ENCODE measurements at regions not wholly inside any gene's neighbourhood (a gene's known extent, or its start where the extent isn't known, plus 50 kb on each side); places are given as distances from the start of the nearest gene placed in this dataset.
"Not testable (repeated sequence)": the region's sequence is repeated elsewhere in the genome, so short reads cannot be mapped to it uniquely, and the experiment has no call there.

- no peak for DNase-seq
These were observed 460.8 kb downstream of the DMAC1 start for GRCh38 chr9:7338586-7339281.

DNA sequence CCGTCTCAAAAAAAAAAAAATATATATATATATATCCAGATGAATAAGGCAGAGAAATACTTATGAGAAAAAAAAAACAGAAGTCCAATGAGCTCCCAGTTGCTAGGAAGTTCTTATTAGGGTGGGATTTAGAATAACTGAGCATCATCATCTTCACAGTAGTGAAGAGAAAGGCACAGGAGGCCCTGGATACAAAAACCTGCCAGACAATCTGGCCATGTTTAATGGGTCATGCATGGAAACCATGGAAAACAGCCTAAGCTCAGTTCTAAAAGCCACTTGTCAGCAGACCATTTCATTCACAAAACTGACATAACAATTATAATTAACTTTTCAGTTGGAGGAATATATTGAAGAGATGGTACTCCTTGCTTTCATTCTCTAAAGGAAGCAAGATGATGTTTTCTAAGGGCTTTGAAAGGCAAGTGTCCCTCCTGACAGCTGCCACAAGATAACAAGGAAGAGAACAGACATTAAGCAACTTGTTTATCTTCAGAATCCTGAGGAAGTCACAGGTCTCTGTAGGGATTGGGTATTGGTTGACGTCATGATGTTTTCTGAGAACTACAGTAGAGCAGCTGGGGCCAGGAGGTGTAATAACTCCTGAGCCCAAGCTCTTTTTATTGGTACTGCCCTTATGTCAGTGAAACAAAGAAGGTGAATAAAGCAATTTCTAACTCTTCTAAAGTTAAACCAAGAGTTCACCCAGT, 463.1 kb downstream of the DMAC1 start:
- no peak for DNase-seq

DNA sequence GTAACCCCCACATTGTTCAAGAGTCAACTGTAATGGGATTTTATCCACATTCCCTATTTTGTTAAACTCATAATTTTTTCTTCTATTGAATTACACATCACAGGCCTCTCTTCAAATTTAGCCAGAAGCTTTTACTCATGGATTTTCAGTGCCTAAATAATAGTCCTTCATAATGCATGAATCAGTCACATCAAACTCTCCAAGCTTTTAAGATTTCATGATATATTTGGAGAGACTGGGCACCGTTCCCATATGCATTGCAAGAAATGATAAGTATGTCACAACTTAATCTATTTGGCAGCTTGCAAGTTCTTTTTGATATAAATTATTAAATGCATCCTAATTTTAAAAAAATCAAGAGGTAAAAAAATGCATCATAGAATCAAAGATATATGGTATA, 465.9 kb downstream of the DMAC1 start:
- no peak for DNase-seq

DNA sequence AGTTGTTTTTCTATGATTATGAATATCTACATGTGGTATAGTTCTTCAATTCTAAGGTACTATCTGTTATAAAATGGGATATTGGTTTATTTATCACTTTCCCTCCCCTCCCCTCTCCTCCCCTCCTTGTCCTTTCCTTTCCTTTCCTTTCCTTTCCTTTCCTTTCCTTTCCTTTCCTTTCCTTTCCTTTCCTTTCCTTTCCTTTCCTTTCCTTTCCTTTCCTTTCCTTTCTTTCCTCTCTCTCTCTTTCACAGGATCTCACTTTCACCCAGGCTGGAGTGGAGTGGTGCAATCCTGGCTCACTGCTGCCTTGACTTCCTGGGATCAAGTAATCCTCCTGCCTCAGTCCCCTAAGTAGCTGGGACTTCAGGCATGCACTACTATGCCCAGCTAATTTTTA, 466.8 kb downstream of the DMAC1 start:
- no peak for DNase-seq

- no peak for DNase-seq
These were observed 471.1 kb downstream of the DMAC1 start for GRCh38 chr9:7328453-7328852.

- DNase-seq: no peak
These were observed 473.6 kb downstream of the DMAC1 start for GRCh38 chr9:7325995-7326394.

DNA sequence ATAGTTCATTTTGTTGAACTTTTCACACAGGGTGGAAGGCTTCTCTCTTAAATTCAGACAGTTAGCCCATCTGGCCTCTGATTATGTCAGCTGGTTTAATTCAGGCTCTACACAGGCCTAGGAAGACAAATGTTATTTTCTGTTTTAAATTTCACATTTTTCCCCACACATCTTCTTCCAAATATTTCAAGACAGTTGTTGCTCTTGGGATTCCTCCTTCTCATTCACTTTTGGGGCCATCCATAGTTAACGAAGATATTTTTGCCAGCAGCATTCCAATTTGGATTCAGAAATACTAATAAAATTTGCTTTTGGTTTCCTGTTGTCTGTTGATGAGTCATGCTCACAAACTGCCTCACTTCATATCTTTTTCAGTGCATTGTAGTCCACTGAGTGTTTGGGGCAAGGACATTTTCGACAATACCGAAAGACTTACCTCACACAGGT, 475.4 kb downstream of the DMAC1 start:
- no peak for DNase-seq

DNA sequence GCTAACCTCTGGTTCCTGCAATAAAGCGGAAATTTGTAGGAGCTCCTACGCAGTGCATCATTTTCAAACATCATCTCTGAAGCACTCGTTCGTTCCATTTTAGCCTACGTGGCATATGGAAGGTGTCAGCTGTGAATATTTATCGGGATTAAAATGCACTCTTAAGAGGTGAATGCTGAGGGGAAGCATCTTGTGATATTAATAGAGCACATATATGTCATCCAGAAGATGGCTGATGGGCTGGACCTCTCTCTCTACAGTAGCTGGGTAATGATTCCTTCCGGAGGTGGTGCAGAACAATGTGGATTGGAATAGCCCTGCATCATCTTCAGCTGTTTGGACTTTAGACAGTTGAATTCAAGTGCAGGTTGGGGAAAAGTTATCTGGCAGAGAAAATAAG, 478.7 kb downstream of the DMAC1 start:
- no peak for DNase-seq

- no peak for DNase-seq
These were observed 479.4 kb downstream of the DMAC1 start for GRCh38 chr9:7320139-7320538.

- DNase-seq: no peak
These were observed 480.7 kb downstream of the DMAC1 start for GRCh38 chr9:7318920-7319319.

GRCh38 chr9:7316967-7317366, 482.6 kb downstream of the DMAC1 start:
- no peak for DNase-seq

- DNase-seq: no peak
These were observed 483.3 kb downstream of the DMAC1 start for GRCh38 chr9:7316166-7316795.

- DNase-seq: no peak
These were observed 483.8 kb downstream of the DMAC1 start for GRCh38 chr9:7315746-7316145.

DNA sequence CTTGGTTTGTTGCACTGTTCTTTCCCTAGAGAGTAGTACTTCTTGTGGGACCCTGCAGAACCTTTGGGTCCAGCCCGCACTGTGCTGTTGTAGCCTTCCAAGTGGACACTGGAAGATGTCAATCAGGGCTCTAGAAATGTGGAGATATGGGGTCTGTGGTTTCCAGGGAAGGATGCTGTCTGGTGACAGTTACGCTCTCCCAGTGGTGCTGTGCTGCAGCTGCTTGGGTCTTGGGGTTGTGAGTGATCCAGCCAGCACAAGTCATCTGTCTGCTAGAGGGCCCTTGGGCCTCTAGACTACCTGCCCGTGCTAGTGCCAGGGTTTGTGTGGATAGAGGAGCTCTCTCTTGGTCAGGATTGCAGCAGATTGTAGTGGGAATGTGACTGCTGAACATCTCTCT, 484.5 kb downstream of the DMAC1 start:
- DNase-seq: no peak

GRCh38 chr9:7313389-7313788, 486.2 kb downstream of the DMAC1 start:
- DNase-seq: no peak

GRCh38 chr9:7309051-7309450, 490.5 kb downstream of the DMAC1 start:
- not testable (repeated sequence) for DNase-seq

- no peak for DNase-seq
These were observed 493.9 kb downstream of the DMAC1 start for GRCh38 chr9:7305677-7306076.

DNA sequence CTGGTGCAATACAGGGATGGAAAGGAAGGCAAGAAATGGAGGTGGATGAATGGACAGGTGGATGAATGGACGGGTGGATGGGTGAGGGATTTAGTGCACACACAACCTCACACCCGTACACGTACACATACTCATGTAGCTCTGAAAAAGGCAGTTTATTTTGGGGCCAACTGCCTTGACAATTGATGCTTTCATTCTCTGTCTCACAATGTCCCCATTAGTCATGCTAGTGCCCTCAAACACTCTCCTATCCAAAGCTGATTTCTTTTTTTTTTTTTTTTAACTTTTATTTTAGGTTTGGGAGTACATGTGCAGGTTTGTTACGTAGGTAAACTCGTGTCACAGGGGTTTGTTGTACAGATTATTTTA, 495.0 kb downstream of the DMAC1 start:
- DNase-seq: no peak

GRCh38 chr9:7303907-7304626, 495.5 kb downstream of the DMAC1 start:
- no peak for DNase-seq

DNA sequence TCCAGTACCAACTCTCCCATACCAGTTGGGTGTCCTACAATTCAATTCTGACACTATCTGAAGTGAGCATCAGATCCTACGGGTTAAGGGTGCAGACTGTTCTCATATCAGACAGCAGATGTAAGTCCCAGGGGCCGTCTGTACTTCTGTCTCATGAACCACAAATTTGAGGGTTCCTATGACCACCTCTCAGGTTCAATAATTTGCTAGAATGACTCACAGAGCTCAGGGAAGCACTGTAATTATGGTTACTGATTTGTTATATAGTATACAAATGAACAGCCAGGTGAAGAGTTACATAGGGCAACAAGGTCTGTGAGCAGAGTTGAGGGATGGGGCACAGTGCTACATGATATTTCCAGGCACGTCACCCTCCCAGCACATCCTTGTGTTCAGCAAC, 499.1 kb downstream of the DMAC1 start:
- no peak for DNase-seq

DNA sequence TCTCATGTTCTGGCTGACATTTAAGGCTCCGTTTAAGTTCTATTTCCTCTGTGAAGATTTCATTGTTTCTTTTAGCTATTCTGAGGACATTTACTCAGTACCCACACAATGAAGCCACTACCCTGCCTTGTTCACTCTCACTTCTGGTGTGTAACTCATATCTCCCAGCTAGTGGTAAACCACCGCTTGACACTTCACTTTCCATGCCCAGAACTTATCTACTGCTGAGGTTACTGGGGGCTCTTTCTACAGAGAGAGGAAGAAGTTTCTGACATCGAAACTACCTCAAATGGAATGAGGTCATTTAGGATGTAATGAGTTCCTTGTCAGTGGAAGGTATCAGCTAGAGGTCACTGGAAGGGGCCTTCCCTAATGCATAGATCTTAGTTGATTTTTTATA, 501.5 kb downstream of the DMAC1 start:
- DNase-seq: no peak

- no peak for DNase-seq
These were observed 502.1 kb downstream of the DMAC1 start for GRCh38 chr9:7297521-7297920.

GRCh38 chr9:7293091-7293490, 506.5 kb downstream of the DMAC1 start:
- no peak for DNase-seq

DNA sequence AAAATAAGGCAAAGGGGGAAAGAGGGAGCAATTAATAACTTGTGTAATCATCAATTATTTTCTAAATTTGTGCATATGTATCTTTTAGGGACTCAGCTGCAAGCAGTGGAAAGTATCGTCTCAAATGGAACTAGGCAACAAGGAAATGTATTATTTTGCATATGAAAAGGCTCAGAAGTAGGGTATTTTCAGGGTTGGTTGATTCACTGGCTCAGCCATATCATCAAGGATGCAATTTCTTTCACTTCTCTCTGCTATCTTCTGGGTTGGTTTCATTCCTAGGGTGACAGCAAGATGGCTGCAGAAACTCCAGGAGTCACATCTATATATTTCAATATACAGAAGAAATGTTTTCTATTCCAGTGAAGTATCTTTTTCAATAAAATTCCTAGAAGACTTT, 509.8 kb downstream of the DMAC1 start:
- no peak for DNase-seq

Measured in T-helper 9 cell (primary cell).